IMR-90 (cell line): ENCODE measurements at regions not wholly inside any gene's neighbourhood (a gene's known extent, or its start where the extent isn't known, plus 50 kb on each side); places are given as distances from the start of the nearest gene placed in this dataset.

Experiments
- ATAC-seq: fragments of 200-7000 bp; cut with Tn5 transposase; 2 replicates; pipeline ENCODE4 v1.9.1; 2020; ENCODE audit warnings: low read depth, mild to moderate bottlenecking, moderate library complexity
- BruUV-seq: library from RNA; stranded (reverse); fragments of 400-500 nt; replicated peaks from 2 replicates; lab custom pipeline; 2021; lab: Mats Ljungman, UMichigan
- CTCF ChIA-PET: fragments of 300-600 bp; formaldehyde crosslinking; extraction: SDS; loops from one replicate; lab custom pipeline; 2021; ENCODE audit warnings: antibody characterized with exemption; lab: Yijun Ruan, JAX
- POLR2A ChIA-PET: fragments of 300-600 bp; sonication (Branson Sonifier 250); formaldehyde crosslinking; loops from one replicate; lab custom pipeline; 2022; ENCODE audit warnings: antibody characterized with exemption; ENCODE audit not compliant: unreplicated experiment; lab: Charles Lee
- DNase-seq: peaks from one replicate; pipeline ENCODE4 v3.0.0; 2013
- H2AFZ ChIP-seq: replicated peaks from 2 replicates; pipeline ENCODE3; 2013; ENCODE audit warnings: low read length, mild to moderate bottlenecking; ENCODE audit not compliant: poor library complexity
- H2AK5ac ChIP-seq: 2 replicates; pipeline ENCODE4 v1.6.1; 2013; ENCODE audit warnings: low read depth, low read length, inconsistent platforms
- H2AK9ac ChIP-seq: replicated peaks from 2 replicates; pipeline ENCODE3; 2013; ENCODE audit warnings: mild to moderate bottlenecking, low read depth, low read length, moderate library complexity; ENCODE audit not compliant: poor library complexity
- H2BK120ac ChIP-seq: 2 replicates; pipeline ENCODE4 v1.6.1; 2013; ENCODE audit warnings: low read depth, low read length, inconsistent platforms
- H2BK15ac ChIP-seq: 3 replicates; pipeline ENCODE4 v1.6.1; 2013; ENCODE audit warnings: low read depth, low read length, inconsistent platforms
- H2BK20ac ChIP-seq: 2 replicates; pipeline ENCODE4 v1.6.1; 2013; ENCODE audit warnings: low read depth, mild to moderate bottlenecking, inconsistent platforms, low read length, moderate library complexity
- H2BK5ac ChIP-seq: 2 replicates; pipeline ENCODE4 v1.6.1; 2013; ENCODE audit warnings: mild to moderate bottlenecking, low read depth, low read length, inconsistent platforms; ENCODE audit not compliant: poor library complexity, severe bottlenecking
- H3K14ac ChIP-seq: replicated peaks from 2 replicates; pipeline ENCODE4 v1.6.1; 2013; ENCODE audit warnings: low read depth, low read length, inconsistent platforms
- H3K18ac ChIP-seq: 2 replicates; pipeline ENCODE4 v1.6.1; 2013; ENCODE audit warnings: low read depth, low read length, control low read depth
- H3K23ac ChIP-seq: 2 replicates; pipeline ENCODE4 v1.6.1; 2013; ENCODE audit warnings: low read depth, low read length, inconsistent platforms
- H3K27ac ChIP-seq: 2 replicates; pipeline ENCODE4 v1.5.1; 2013; ENCODE audit warnings: mild to moderate bottlenecking, control low read depth, low read length; ENCODE audit not compliant: insufficient read depth
- H3K27me3 ChIP-seq: 2 replicates; pipeline ENCODE4 v1.6.1; 2013; ENCODE audit warnings: low read length; ENCODE audit not compliant: control insufficient read depth, insufficient read depth
- H3K36me3 ChIP-seq: 2 replicates; pipeline ENCODE4 v1.6.1; 2013; ENCODE audit warnings: low read length, mixed read lengths; ENCODE audit not compliant: control insufficient read depth, insufficient read depth
- H3K4ac ChIP-seq: 2 replicates; pipeline ENCODE4 v1.6.1; 2013; ENCODE audit warnings: low read depth, low read length, inconsistent platforms
- H3K4me1 ChIP-seq: 2 replicates; pipeline ENCODE4 v1.6.1; 2013; ENCODE audit warnings: low read length, mixed read lengths; ENCODE audit not compliant: control insufficient read depth, insufficient read depth
- H3K4me2 ChIP-seq: 2 replicates; pipeline ENCODE4 v1.6.1; 2013; ENCODE audit warnings: low read depth, mild to moderate bottlenecking, control low read depth, low read length, moderate library complexity
- H3K4me3 ChIP-seq: 2 replicates; pipeline ENCODE4 v1.5.1; 2013; ENCODE audit warnings: low read depth, mild to moderate bottlenecking, control low read depth, low read length, moderate library complexity; ENCODE audit not compliant: insufficient read depth
- H3K56ac ChIP-seq: 2 replicates; pipeline ENCODE4 v1.6.1; 2013; ENCODE audit warnings: low read length, inconsistent platforms; ENCODE audit not compliant: insufficient read depth; ENCODE audit errors: extremely low read depth
- H3K79me1 ChIP-seq, 2 experiments: 2 replicates each; pipeline ENCODE4 v1.6.1; 2013; ENCODE audit warnings: low read length in 2 of 2, inconsistent platforms in 1 of 2, low read depth in 1 of 2
- H3K9ac ChIP-seq: 2 replicates; pipeline ENCODE4 v1.6.1; 2013; ENCODE audit warnings: low read depth, low read length, control low read depth
- H3K9me1 ChIP-seq: 2 replicates; pipeline ENCODE4 v1.6.1; 2013; ENCODE audit warnings: low read length, inconsistent platforms; ENCODE audit not compliant: insufficient read depth
- H3K9me3 ChIP-seq: 2 replicates; pipeline ENCODE4 v1.6.1; 2013; ENCODE audit warnings: low read length; ENCODE audit not compliant: control insufficient read depth, insufficient read depth
- H4K20me1 ChIP-seq: 2 replicates; pipeline ENCODE4 v1.6.1; 2013; ENCODE audit warnings: low read length, inconsistent platforms; ENCODE audit not compliant: insufficient read depth
- H4K5ac ChIP-seq: 2 replicates; pipeline ENCODE4 v1.6.1; 2013; ENCODE audit warnings: mild to moderate bottlenecking, low read depth, low read length, control low read depth
- H4K8ac ChIP-seq, 2 experiments: 2 replicates each; pipeline ENCODE4 v1.6.1; 2013; ENCODE audit warnings: low read depth in 2 of 2, low read length in 2 of 2, control low read depth in 1 of 2, inconsistent platforms in 1 of 2
- H4K91ac ChIP-seq: 2 replicates; pipeline ENCODE4 v1.6.1; 2013; ENCODE audit warnings: low read depth, low read length, inconsistent platforms; ENCODE audit not compliant: insufficient read depth
- BHLHE40 ChIP-seq: fragments of 150-350 bp; IDR thresholded peaks from 2 replicates; pipeline ENCODE4 v1.6.1; 2016; ENCODE audit warnings: mild to moderate bottlenecking, low read depth, low read length
- CEBPB ChIP-seq: IDR thresholded peaks from 2 replicates; pipeline ENCODE4 v1.6.1; 2012; ENCODE audit warnings: low read depth, low read length, improper control_type of control experiment
- CHD1 ChIP-seq: IDR thresholded peaks from 2 replicates; pipeline ENCODE4 v1.6.1; 2012; ENCODE audit warnings: low read depth, low read length, improper control_type of control experiment
- FOS ChIP-seq: fragments of 150-350 bp; IDR thresholded peaks from 2 replicates; pipeline ENCODE4 v1.6.1; 2016; ENCODE audit warnings: low read depth, low read length
- MAFK ChIP-seq: IDR thresholded peaks from 2 replicates; pipeline ENCODE4 v1.6.1; 2012; ENCODE audit warnings: low read depth, low read length, improper control_type of control experiment
- NFE2L2 ChIP-seq: fragments of 150-350 bp; IDR thresholded peaks from 2 replicates; pipeline ENCODE4 v1.6.1; 2016; ENCODE audit warnings: low read depth, mild to moderate bottlenecking, low read length
- POLR2A ChIP-seq: IDR thresholded peaks from 2 replicates; pipeline ENCODE4 v1.6.1; 2012; ENCODE audit warnings: mild to moderate bottlenecking, low read depth, low read length
- RAD21 ChIP-seq: IDR thresholded peaks from 2 replicates; pipeline ENCODE4 v1.6.1; 2012; ENCODE audit warnings: low read length, improper control_type of control experiment
- RCOR1 ChIP-seq: IDR thresholded peaks from 2 replicates; pipeline ENCODE4 v1.6.1; 2012; ENCODE audit warnings: mild to moderate bottlenecking, low read length, improper control_type of control experiment; ENCODE audit not compliant: insufficient replicate concordance
- RFX5 ChIP-seq: IDR thresholded peaks from 2 replicates; pipeline ENCODE4 v1.8.0; 2012; ENCODE audit warnings: low read depth, mild to moderate bottlenecking, low read length, moderate library complexity
- WGBS, 2 experiments: methylation state at CpG; one replicate each; pipeline versions ENCODE4 v1.1.5 to v1.1.7; 2013; ENCODE audit warnings: missing lambda C conversion rate in 2 of 2; ENCODE audit not compliant: insufficient read length in 1 of 2; ENCODE audit errors: extremely low coverage in 2 of 2; 5-methylcytosine and 5-hydroxymethylcytosine counted together
- dilution Hi-C: fragments of 300-500 bp; cut with HindIII; formaldehyde crosslinking; loops from one replicate; pipeline ENCODE4 v1.14.3; 2018; ENCODE audit warnings: low sequenced_read_pairs; ENCODE audit not compliant: unreplicated experiment
- in situ Hi-C: fragments of 300-500 bp; cut with MboI; formaldehyde crosslinking; loops from 3 replicates; pipeline ENCODE4 v1.14.3; 2019; ENCODE audit warnings: low sequenced_read_pairs, inconsistent platforms, mixed read lengths
- intact Hi-C: fragments of 100-400 bp; cut with micrococcal nuclease; formaldehyde crosslinking; loops from 2 replicates; pipeline ENCODE4 v1.10.0; 2022
- TF ChIP-seq, protein P1 (sequence below): fragments of 150-350 bp; IDR thresholded peaks from 2 replicates; pipeline ENCODE4 v1.6.1; 2017; ENCODE audit warnings: mild to moderate bottlenecking, antibody characterized with exemption, low read length, low read depth
- TF ChIP-seq, protein P2 (sequence below): conservative IDR thresholded peaks from 2 replicates; pipeline ENCODE4 v1.5.1; 2012; ENCODE audit warnings: mild to moderate bottlenecking, low read depth, low read length, improper control_type of control experiment
- TF ChIP-seq, protein P3 (sequence below): fragments of 150-350 bp; IDR thresholded peaks from 2 replicates; pipeline ENCODE4 v1.6.1; 2016; ENCODE audit warnings: low read depth, mild to moderate bottlenecking, low read length, moderate library complexity, borderline replicate concordance

DNA sequence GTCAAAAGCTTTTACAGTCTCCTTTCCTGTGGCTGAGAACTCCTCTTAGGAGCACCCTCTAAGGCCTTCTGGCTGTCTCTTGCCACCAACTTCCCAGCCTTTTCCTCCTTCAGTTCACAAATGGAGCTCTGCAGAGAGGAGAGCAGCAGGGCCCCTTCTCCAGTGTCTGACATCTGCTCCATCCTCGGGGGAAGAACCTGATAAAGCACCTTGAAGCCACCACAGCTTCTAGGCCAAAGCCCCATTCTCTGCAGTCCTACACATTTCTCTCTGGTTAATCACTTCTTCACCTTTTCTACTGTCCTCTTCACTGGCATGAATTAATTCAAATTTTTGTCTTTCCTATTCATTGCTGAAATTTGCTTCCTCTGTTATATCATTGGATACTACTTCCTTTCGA lies 378.1 kb upstream of the POU3F1 start:
- H3K27me3 ChIP-seq: no peaks in the 10 kb centered on the region
- no peaks in the 10 kb centered on the region for H4K20me1 ChIP-seq
- H2AK5ac ChIP-seq: no peak overlapping the region
- ATAC-seq (no peak), DNase-seq (no peak)
- H3K9me3 ChIP-seq: no peaks in the 10 kb centered on the region
- H3K9ac ChIP-seq: no peak overlapping the region
- H3K56ac ChIP-seq: no peak overlapping the region
- 0% methylated on average over 1 of the region's 2 CpGs; no CpG with 5 or more reads in 1 of the 2 experiments for WGBS, 2 experiments
- no peak for TF ChIP-seq RCOR1
- no peak for TF ChIP-seq CHD1
- TF ChIP-seq, protein P1, sequence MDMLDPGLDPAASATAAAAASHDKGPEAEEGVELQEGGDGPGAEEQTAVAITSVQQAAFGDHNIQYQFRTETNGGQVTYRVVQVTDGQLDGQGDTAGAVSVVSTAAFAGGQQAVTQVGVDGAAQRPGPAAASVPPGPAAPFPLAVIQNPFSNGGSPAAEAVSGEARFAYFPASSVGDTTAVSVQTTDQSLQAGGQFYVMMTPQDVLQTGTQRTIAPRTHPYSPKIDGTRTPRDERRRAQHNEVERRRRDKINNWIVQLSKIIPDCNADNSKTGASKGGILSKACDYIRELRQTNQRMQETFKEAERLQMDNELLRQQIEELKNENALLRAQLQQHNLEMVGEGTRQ: no peak
- TF ChIP-seq RFX5: no peak
- TF ChIP-seq BHLHE40: no peak
- no peak for TF ChIP-seq POLR2A
- TF ChIP-seq RAD21: no peak
- no peak for TF ChIP-seq MAFK
- TF ChIP-seq, protein P2, sequence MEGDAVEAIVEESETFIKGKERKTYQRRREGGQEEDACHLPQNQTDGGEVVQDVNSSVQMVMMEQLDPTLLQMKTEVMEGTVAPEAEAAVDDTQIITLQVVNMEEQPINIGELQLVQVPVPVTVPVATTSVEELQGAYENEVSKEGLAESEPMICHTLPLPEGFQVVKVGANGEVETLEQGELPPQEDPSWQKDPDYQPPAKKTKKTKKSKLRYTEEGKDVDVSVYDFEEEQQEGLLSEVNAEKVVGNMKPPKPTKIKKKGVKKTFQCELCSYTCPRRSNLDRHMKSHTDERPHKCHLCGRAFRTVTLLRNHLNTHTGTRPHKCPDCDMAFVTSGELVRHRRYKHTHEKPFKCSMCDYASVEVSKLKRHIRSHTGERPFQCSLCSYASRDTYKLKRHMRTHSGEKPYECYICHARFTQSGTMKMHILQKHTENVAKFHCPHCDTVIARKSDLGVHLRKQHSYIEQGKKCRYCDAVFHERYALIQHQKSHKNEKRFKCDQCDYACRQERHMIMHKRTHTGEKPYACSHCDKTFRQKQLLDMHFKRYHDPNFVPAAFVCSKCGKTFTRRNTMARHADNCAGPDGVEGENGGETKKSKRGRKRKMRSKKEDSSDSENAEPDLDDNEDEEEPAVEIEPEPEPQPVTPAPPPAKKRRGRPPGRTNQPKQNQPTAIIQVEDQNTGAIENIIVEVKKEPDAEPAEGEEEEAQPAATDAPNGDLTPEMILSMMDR: no peak
- TF ChIP-seq NFE2L2: no peak
- TF ChIP-seq CEBPB: no peak
- TF ChIP-seq FOS: no peak
- TF ChIP-seq, protein P3, sequence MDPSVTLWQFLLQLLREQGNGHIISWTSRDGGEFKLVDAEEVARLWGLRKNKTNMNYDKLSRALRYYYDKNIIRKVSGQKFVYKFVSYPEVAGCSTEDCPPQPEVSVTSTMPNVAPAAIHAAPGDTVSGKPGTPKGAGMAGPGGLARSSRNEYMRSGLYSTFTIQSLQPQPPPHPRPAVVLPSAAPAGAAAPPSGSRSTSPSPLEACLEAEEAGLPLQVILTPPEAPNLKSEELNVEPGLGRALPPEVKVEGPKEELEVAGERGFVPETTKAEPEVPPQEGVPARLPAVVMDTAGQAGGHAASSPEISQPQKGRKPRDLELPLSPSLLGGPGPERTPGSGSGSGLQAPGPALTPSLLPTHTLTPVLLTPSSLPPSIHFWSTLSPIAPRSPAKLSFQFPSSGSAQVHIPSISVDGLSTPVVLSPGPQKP: no peak
- no peak overlapping the region for H2BK20ac ChIP-seq
- intact Hi-C loops (no loop called here), in situ Hi-C loops (no loop called here), dilution Hi-C loops (no loop called here)
- no peak overlapping the region for H3K23ac ChIP-seq
- H2AFZ ChIP-seq: no peak overlapping the region
- no peak overlapping the region for H3K4ac ChIP-seq
- no peak overlapping the region for H3K14ac ChIP-seq
- H3K9me1 ChIP-seq: no peaks in the 10 kb centered on the region
- no peak overlapping the region for H4K91ac ChIP-seq
- no peaks in the 10 kb centered on the region for H3K79me1 ChIP-seq
- no peak overlapping the region for H3K27ac ChIP-seq
- CTCF ChIA-PET: no interaction called here
- H3K4me1 ChIP-seq: no peaks in the 10 kb centered on the region
- no peak overlapping the region for H3K4me3 ChIP-seq
- no peak overlapping the region for H4K8ac ChIP-seq
- no peak overlapping the region for H2BK5ac ChIP-seq
- H2BK120ac ChIP-seq: no peak overlapping the region
- H2BK15ac ChIP-seq: no peak overlapping the region
- no peak overlapping the region for H4K5ac ChIP-seq
- no peak overlapping the region for H3K4me2 ChIP-seq
- no peak overlapping the region for H3K18ac ChIP-seq
- no peak overlapping the region for H2AK9ac ChIP-seq
- BruUV-seq: no TSS peak
- no peaks in the 10 kb centered on the region for H3K36me3 ChIP-seq
- POLR2A ChIA-PET: interaction anchor here (0.6 kb wide), 1 partner anchor 80 kb away, joined by 3 read pairs; no protein-coding TSS in a partner anchor
